Neural cell (in vitro differentiated cells): ENCODE measurements at regions not wholly inside any gene's neighbourhood (a gene's known extent, or its start where the extent isn't known, plus 50 kb on each side); places are given as distances from the start of the nearest gene placed in this dataset.

Experiments
- EZH2 ChIP-seq: fragments of 200-600, 300-800 bp; shearing (Covaris generic), sonication (generic); IDR thresholded peaks from 2 replicates; pipeline ENCODE4 v1.6.1; 2014; ENCODE audit warnings: antibody characterized with exemption, low read length, borderline replicate concordance, mild to moderate bottlenecking; ENCODE audit not compliant: insufficient read depth, poor library complexity, severe bottlenecking
- POLR2AphosphoS5 ChIP-seq: IDR thresholded peaks from 2 replicates; pipeline ENCODE4 v1.6.1; 2012
- RAD21 ChIP-seq: fragments of 450-650 bp; conservative IDR thresholded peaks from 2 replicates; pipeline ENCODE4 v1.6.1; 2014; ENCODE audit warnings: antibody characterized with exemption, mild to moderate bottlenecking, moderate library complexity
- SMC3 ChIP-seq: fragments of 450-650 bp; conservative IDR thresholded peaks from 2 replicates; pipeline ENCODE4 v1.6.1; 2014; ENCODE audit warnings: antibody characterized with exemption, mild to moderate bottlenecking, moderate library complexity; ENCODE audit not compliant: poor library complexity
- TAF1 ChIP-seq: IDR thresholded peaks from 2 replicates; pipeline ENCODE4 v1.6.1; 2012; ENCODE audit warnings: low read depth
- TF ChIP-seq, protein P1 (sequence below): fragments of 450-650 bp; IDR thresholded peaks from 2 replicates; pipeline ENCODE4 v1.5.1; 2014; ENCODE audit warnings: antibody characterized with exemption, mild to moderate bottlenecking, moderate library complexity; ENCODE audit not compliant: poor library complexity, severe bottlenecking
- TF ChIP-seq, protein P2 (sequence below): IDR thresholded peaks from 2 replicates; pipeline ENCODE4 v1.6.1; 2012; ENCODE audit warnings: borderline replicate concordance

DNA sequence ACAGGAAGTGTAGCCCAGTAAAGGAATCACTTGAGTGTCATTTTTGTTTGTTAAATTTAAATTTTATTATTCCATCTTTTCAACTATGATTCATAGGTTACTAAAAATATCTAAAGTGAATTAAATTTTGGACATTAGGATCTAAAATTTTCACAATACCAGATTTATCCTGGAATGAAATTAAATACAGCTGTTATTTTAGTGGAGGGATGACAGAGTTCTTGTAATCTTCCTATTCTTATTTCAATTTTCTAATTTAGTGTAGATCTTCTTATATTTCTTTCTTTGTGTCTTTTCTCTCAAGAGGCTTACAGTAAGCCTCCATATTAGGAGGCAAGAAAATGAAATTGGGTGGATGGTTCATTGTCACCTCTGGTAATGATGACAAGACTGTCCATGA is 167.9 kb upstream of the TNC start:
- TF ChIP-seq SMC3 (no peak), TAF1 (no peak), EZH2 (no peak), POLR2AphosphoS5 (no peak), RAD21 (no peak)
- TF ChIP-seq, protein P1, sequence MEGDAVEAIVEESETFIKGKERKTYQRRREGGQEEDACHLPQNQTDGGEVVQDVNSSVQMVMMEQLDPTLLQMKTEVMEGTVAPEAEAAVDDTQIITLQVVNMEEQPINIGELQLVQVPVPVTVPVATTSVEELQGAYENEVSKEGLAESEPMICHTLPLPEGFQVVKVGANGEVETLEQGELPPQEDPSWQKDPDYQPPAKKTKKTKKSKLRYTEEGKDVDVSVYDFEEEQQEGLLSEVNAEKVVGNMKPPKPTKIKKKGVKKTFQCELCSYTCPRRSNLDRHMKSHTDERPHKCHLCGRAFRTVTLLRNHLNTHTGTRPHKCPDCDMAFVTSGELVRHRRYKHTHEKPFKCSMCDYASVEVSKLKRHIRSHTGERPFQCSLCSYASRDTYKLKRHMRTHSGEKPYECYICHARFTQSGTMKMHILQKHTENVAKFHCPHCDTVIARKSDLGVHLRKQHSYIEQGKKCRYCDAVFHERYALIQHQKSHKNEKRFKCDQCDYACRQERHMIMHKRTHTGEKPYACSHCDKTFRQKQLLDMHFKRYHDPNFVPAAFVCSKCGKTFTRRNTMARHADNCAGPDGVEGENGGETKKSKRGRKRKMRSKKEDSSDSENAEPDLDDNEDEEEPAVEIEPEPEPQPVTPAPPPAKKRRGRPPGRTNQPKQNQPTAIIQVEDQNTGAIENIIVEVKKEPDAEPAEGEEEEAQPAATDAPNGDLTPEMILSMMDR, result no peak
- TF ChIP-seq, protein P2, sequence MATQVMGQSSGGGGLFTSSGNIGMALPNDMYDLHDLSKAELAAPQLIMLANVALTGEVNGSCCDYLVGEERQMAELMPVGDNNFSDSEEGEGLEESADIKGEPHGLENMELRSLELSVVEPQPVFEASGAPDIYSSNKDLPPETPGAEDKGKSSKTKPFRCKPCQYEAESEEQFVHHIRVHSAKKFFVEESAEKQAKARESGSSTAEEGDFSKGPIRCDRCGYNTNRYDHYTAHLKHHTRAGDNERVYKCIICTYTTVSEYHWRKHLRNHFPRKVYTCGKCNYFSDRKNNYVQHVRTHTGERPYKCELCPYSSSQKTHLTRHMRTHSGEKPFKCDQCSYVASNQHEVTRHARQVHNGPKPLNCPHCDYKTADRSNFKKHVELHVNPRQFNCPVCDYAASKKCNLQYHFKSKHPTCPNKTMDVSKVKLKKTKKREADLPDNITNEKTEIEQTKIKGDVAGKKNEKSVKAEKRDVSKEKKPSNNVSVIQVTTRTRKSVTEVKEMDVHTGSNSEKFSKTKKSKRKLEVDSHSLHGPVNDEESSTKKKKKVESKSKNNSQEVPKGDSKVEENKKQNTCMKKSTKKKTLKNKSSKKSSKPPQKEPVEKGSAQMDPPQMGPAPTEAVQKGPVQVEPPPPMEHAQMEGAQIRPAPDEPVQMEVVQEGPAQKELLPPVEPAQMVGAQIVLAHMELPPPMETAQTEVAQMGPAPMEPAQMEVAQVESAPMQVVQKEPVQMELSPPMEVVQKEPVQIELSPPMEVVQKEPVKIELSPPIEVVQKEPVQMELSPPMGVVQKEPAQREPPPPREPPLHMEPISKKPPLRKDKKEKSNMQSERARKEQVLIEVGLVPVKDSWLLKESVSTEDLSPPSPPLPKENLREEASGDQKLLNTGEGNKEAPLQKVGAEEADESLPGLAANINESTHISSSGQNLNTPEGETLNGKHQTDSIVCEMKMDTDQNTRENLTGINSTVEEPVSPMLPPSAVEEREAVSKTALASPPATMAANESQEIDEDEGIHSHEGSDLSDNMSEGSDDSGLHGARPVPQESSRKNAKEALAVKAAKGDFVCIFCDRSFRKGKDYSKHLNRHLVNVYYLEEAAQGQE, result no peak
